ENCODE measurements at regions not wholly inside any gene's neighbourhood (a gene's known extent, or its start where the extent isn't known, plus 50 kb on each side); places are given as distances from the start of the nearest gene placed in this dataset.
A peak's percentile ranks its signal among the peaks of the same experiment; 100 is the strongest.
"Not testable (repeated sequence)": the region's sequence is repeated elsewhere in the genome, so short reads cannot be mapped to it uniquely, and the experiment has no call there.

- DNase-seq, result no peak
These were observed 116.5 kb upstream of the OTOS start for GRCh38 chr2:240256704-240257637.

GRCh38 chr2:240257940-240258580, 117.6 kb upstream of the OTOS start:
- DNase-seq, result no peak

GRCh38 chr2:240258685-240259084, 118.2 kb upstream of the OTOS start:
- no peak for DNase-seq

- no peak for DNase-seq
These were observed 118.9 kb upstream of the OTOS start for GRCh38 chr2:240259201-240259923.

- DNase-seq, result no peak
These were observed 119.6 kb upstream of the OTOS start for GRCh38 chr2:240259924-240260529.

- no peak for DNase-seq
These were observed 120.2 kb upstream of the OTOS start for GRCh38 chr2:240260664-240261063.

GRCh38 chr2:240262578-240262977, 122.1 kb upstream of the OTOS start:
- not testable (repeated sequence) for DNase-seq

- no peak for DNase-seq
These were observed 128.9 kb upstream of the OTOS start for GRCh38 chr2:240269380-240269779.

GRCh38 chr2:240269886-240270285, 129.4 kb upstream of the OTOS start:
- DNase-seq, result peak; percentile 16

- DNase-seq, result no peak
These were observed 131.4 kb upstream of the OTOS start for GRCh38 chr2:240271716-240272341.

- DNase-seq, result no peak
These were observed 134.9 kb upstream of the OTOS start for GRCh38 chr2:240275386-240275785.

- DNase-seq, result no peak
These were observed 136.8 kb upstream of the OTOS start for GRCh38 chr2:240277073-240277806.

GRCh38 chr2:240277807-240278522, 137.5 kb upstream of the OTOS start:
- no peak for DNase-seq

- no peak for DNase-seq
These were observed 138.2 kb upstream of the OTOS start for GRCh38 chr2:240278661-240279060.

- DNase-seq, result no peak
These were observed 140.2 kb upstream of the OTOS start for GRCh38 chr2:240280621-240281020.

GRCh38 chr2:240284503-240285259, 144.2 kb upstream of the OTOS start:
- DNase-seq, result no peak

- no peak for DNase-seq
These were observed 145.3 kb upstream of the OTOS start for GRCh38 chr2:240285725-240286124.

GRCh38 chr2:240286596-240286995, 146.1 kb upstream of the OTOS start:
- DNase-seq, result no peak

- DNase-seq, result no peak
These were observed 146.6 kb upstream of the OTOS start for GRCh38 chr2:240287011-240287410.

- no peak for DNase-seq
These were observed 147.1 kb upstream of the OTOS start for GRCh38 chr2:240287496-240288086.
